DND-41 (cell line): ENCODE measurements at regions not wholly inside any gene's neighbourhood (a gene's known extent, or its start where the extent isn't known, plus 50 kb on each side); places are given as distances from the start of the nearest gene placed in this dataset.
"Not testable (repeated sequence)": the region's sequence is repeated elsewhere in the genome, so short reads cannot be mapped to it uniquely, and the experiment has no call there.

Experiments
- ATAC-seq: fragments of 200-7000 bp; cut with Tn5 transposase; 3 replicates; pipeline ENCODE4 v1.9.1; 2021; ENCODE audit warnings: low read depth; ENCODE audit not compliant: insufficient read depth
- DNase-seq: peaks from one replicate; pipeline ENCODE4 v3.0.0-alpha.2; 2020
- H2AFZ ChIP-seq: 2 replicates; pipeline ENCODE4 v1.6.0; 2012; ENCODE audit warnings: low read depth, low read length
- H3K27ac ChIP-seq: 2 replicates; pipeline ENCODE4 v1.5.1; 2012; ENCODE audit warnings: low read length, inconsistent platforms
- H3K27me3 ChIP-seq: fragments of 200-600 bp; sonication (generic); 2 replicates; pipeline ENCODE4 v1.6.0; 2012; ENCODE audit warnings: low read length, mild to moderate bottlenecking, inconsistent platforms; ENCODE audit not compliant: insufficient read depth, poor library complexity
- H3K36me3 ChIP-seq: 2 replicates; pipeline ENCODE4 v1.5.1; 2012; ENCODE audit warnings: low read length, inconsistent platforms; ENCODE audit not compliant: insufficient read depth
- H3K4me1 ChIP-seq: 2 replicates; pipeline ENCODE4 v1.5.1; 2012; ENCODE audit warnings: mild to moderate bottlenecking, low read length; ENCODE audit not compliant: insufficient read depth
- H3K4me2 ChIP-seq: 2 replicates; pipeline ENCODE4 v1.6.0; 2012; ENCODE audit warnings: mild to moderate bottlenecking, moderate library complexity, low read length, inconsistent platforms; ENCODE audit not compliant: insufficient read depth
- H3K4me3 ChIP-seq, 2 experiments: fragments of 200-600 bp in 1 of 2; shearing (Covaris generic) in 1 of 2; 2 replicates each; pipeline ENCODE4 v1.5.1; 2012 to 2016; ENCODE audit warnings: inconsistent platforms in 2 of 2, low read length in 2 of 2, mild to moderate bottlenecking in 2 of 2, low read depth in 1 of 2, moderate library complexity in 1 of 2
- H3K79me2 ChIP-seq: 2 replicates; pipeline ENCODE4 v1.6.0; 2012; ENCODE audit warnings: low read length, inconsistent platforms; ENCODE audit not compliant: insufficient read depth
- H3K9ac ChIP-seq: 2 replicates; pipeline ENCODE4 v1.6.0; 2012; ENCODE audit warnings: low read depth, mild to moderate bottlenecking, inconsistent platforms, low read length, moderate library complexity
- H3K9me3 ChIP-seq: 2 replicates; pipeline ENCODE4 v1.5.1; 2012; ENCODE audit warnings: low read length, moderate library complexity, mild to moderate bottlenecking, inconsistent platforms; ENCODE audit not compliant: insufficient read depth, severe bottlenecking
- H4K20me1 ChIP-seq: 2 replicates; pipeline ENCODE4 v1.6.0; 2012; ENCODE audit warnings: low read length; ENCODE audit not compliant: insufficient read depth
- CTCF ChIP-seq: IDR thresholded peaks from 2 replicates; pipeline ENCODE4 v1.5.1; 2012; ENCODE audit warnings: borderline replicate concordance, low read length, moderate library complexity, mild to moderate bottlenecking; ENCODE audit not compliant: poor library complexity, severe bottlenecking; ENCODE audit errors: extremely low read depth
- EZH2 ChIP-seq: IDR thresholded peaks from 3 replicates; pipeline ENCODE4 v1.6.1; 2012; ENCODE audit warnings: borderline replicate concordance, low read depth, mild to moderate bottlenecking, moderate library complexity, low read length, inconsistent platforms; ENCODE audit not compliant: severe bottlenecking

- Histone ChIP-seq H3K36me3 (no peaks in the 10 kb centered on the region), H3K27ac (no peak overlapping the region), H3K4me1 (no peaks in the 10 kb centered on the region), H3K79me2 (no peaks in the 10 kb centered on the region), H3K27me3 (no peaks in the 10 kb centered on the region), H3K9me3 (no peaks in the 10 kb centered on the region), H3K9ac (no peak overlapping the region), H3K4me2 (no peak overlapping the region), H4K20me1 (no peaks in the 10 kb centered on the region), H2AFZ (no peak overlapping the region), H3K4me3 (no peak overlapping the region)
- ATAC-seq (no peak), DNase-seq (no peak)
- no peak for TF ChIP-seq CTCF
- no peak for TF ChIP-seq EZH2
Measured at GRCh38 chr14:105733081-105734065, 207.0 kb downstream of the TMEM121 start.

- not testable (repeated sequence) for DNase-seq, H3K9ac ChIP-seq, H4K20me1 ChIP-seq, H3K9me3 ChIP-seq, H3K27ac ChIP-seq, ATAC-seq, H3K27me3 ChIP-seq, H3K4me1 ChIP-seq, H3K4me3 ChIP-seq, H3K79me2 ChIP-seq, H2AFZ ChIP-seq, H3K4me2 ChIP-seq, H3K36me3 ChIP-seq
Measured at GRCh38 chr14:105734241-105734640, 207.9 kb downstream of the TMEM121 start.

GRCh38 chr14:105736331-105736730 is 209.9 kb downstream of the TMEM121 start:
- DNase-seq, H4K20me1 ChIP-seq, H3K4me2 ChIP-seq, H3K27me3 ChIP-seq, H3K9me3 ChIP-seq, H3K9ac ChIP-seq, ATAC-seq, H3K36me3 ChIP-seq, H3K27ac ChIP-seq, H2AFZ ChIP-seq, H3K79me2 ChIP-seq, H3K4me1 ChIP-seq, H3K4me3 ChIP-seq: not testable (repeated sequence)

GRCh38 chr14:105737504-105738246 is 211.3 kb downstream of the TMEM121 start:
- no peak for TF ChIP-seq CTCF
- no peak for TF ChIP-seq EZH2
- Histone ChIP-seq H4K20me1 (no peaks in the 10 kb centered on the region), H3K27me3 (no peaks in the 10 kb centered on the region), H3K4me3 (no peak overlapping the region), H3K4me2 (no peak overlapping the region), H3K4me1 (no peaks in the 10 kb centered on the region), H3K79me2 (no peaks in the 10 kb centered on the region), H3K9ac (no peak overlapping the region), H3K36me3 (no peaks in the 10 kb centered on the region), H3K27ac (no peak overlapping the region), H3K9me3 (no peaks in the 10 kb centered on the region), H2AFZ (no peak overlapping the region)
- ATAC-seq (no peak), DNase-seq (no peak)
